Bone marrow (tissue), 2 donors: ENCODE measurements at regions not wholly inside any gene's neighbourhood (a gene's known extent, or its start where the extent isn't known, plus 50 kb on each side); places are given as distances from the start of the nearest gene placed in this dataset.

Source experiments
- DNase-seq, 2 donors: peaks; one replicate each; lab custom pipeline; 2025; lab: John Stamatoyannopoulos, UW

GRCh38 chr12:31781894-31782540, 53.2 kb upstream of the AMN1 start:
- no peak for DNase-seq

DNA sequence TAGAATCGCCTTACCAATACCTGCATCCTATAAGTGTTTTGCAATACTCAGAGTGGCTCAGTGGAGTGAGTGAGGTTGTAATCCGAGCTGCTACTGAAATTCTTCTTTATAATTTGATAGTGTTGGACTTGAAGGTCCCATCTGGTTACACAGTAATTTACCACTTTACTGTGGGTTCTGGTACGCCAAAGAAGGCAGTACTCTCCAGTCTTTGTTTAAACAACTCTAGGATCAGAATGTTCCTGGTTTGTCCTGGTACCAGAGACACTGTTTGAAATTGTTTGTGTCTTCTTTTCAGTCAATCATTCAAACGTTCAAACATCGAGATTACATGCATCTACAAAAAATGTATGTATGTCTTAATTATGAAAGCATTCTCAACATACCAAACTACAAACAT, 51.3 kb upstream of the AMN1 start:
- DNase-seq = no peak

- no peak for DNase-seq
Measured at GRCh38 chr12:31778687-31779086, 49.9 kb upstream of the AMN1 start.
